NB4 (cell line): ENCODE measurements at regions not wholly inside any gene's neighbourhood (a gene's known extent, or its start where the extent isn't known, plus 50 kb on each side); places are given as distances from the start of the nearest gene placed in this dataset.

Experiments used
- MAX ChIP-seq: IDR thresholded peaks from 2 replicates; pipeline ENCODE4 v1.6.1; 2011; ENCODE audit warnings: low read depth, low read length
- TF ChIP-seq, protein P1 (sequence below): IDR thresholded peaks from one replicate; pipeline ENCODE4 v1.5.1; 2012; ENCODE audit warnings: low read depth, low read length

GRCh38 chr4:59341506-59341905 lies 1858.6 kb upstream of the ADGRL3 start:
- TF ChIP-seq, protein P1, sequence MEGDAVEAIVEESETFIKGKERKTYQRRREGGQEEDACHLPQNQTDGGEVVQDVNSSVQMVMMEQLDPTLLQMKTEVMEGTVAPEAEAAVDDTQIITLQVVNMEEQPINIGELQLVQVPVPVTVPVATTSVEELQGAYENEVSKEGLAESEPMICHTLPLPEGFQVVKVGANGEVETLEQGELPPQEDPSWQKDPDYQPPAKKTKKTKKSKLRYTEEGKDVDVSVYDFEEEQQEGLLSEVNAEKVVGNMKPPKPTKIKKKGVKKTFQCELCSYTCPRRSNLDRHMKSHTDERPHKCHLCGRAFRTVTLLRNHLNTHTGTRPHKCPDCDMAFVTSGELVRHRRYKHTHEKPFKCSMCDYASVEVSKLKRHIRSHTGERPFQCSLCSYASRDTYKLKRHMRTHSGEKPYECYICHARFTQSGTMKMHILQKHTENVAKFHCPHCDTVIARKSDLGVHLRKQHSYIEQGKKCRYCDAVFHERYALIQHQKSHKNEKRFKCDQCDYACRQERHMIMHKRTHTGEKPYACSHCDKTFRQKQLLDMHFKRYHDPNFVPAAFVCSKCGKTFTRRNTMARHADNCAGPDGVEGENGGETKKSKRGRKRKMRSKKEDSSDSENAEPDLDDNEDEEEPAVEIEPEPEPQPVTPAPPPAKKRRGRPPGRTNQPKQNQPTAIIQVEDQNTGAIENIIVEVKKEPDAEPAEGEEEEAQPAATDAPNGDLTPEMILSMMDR = no peak
- TF ChIP-seq MAX = no peak
